ENCODE measurements at regions not wholly inside any gene's neighbourhood (a gene's known extent, or its start where the extent isn't known, plus 50 kb on each side); places are given as distances from the start of the nearest gene placed in this dataset.

DNA sequence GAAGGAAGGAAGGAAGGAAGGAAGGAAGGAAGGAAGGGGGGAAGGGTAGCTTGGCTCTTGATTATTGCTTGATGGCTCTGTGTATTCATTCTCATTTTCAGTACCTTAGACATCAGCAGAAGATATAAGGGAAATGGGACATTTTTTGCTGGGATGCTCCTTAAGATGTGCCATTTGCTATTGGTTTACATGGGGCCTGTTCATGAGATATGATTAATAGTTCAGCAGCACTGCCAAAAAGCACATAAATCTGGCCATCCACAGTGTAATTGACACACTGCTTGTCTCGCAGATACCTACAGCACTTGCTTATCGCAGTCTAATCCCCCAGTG, 137.5 kb upstream of the JARID2 start:
- TF ChIP-seq, protein P1, sequence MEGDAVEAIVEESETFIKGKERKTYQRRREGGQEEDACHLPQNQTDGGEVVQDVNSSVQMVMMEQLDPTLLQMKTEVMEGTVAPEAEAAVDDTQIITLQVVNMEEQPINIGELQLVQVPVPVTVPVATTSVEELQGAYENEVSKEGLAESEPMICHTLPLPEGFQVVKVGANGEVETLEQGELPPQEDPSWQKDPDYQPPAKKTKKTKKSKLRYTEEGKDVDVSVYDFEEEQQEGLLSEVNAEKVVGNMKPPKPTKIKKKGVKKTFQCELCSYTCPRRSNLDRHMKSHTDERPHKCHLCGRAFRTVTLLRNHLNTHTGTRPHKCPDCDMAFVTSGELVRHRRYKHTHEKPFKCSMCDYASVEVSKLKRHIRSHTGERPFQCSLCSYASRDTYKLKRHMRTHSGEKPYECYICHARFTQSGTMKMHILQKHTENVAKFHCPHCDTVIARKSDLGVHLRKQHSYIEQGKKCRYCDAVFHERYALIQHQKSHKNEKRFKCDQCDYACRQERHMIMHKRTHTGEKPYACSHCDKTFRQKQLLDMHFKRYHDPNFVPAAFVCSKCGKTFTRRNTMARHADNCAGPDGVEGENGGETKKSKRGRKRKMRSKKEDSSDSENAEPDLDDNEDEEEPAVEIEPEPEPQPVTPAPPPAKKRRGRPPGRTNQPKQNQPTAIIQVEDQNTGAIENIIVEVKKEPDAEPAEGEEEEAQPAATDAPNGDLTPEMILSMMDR (IDR thresholded peaks at IDR 0.05 in 4 of 5, conservative IDR thresholded peaks at IDR 0.05 in 1 of 5): no peak
- TF ChIP-seq POLR2A (IDR thresholded peaks at IDR 0.05): no peak
